HG03025 (cell line): ENCODE measurements at regions not wholly inside any gene's neighbourhood (a gene's known extent, or its start where the extent isn't known, plus 50 kb on each side); places are given as distances from the start of the nearest gene placed in this dataset.
"Not testable (repeated sequence)": the region's sequence is repeated elsewhere in the genome, so short reads cannot be mapped to it uniquely, and the experiment has no call there.

ENCODE experiments used
- ATAC-seq: cut with Tn5 transposase; IDR thresholded peaks from one replicate; pipeline ENCODE4 v1.9.1; 2021; ENCODE audit warnings: mild to moderate bottlenecking, moderate library complexity; ENCODE audit not compliant: unreplicated experiment, low FRiP score

DNA sequence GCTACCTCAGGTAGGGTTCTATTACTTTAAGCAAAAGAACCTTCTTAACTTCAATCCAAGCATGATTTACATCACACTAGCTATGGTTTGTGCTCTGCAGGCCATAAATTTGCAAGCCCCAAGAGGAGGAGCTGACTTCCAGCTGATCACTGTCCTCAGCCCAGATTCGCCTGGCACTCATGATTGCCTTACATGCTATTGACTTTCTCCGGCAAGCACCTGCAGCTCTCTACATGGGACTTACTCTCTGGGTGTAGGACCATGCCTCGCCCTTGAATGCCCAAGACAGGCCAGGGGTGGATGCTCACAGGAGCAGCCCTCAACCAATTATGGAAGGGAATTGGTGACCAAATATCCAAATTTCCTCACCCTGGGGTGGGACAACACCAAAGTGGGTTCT lies 99.8 kb downstream of the ESM1 start:
- no peak for ATAC-seq

DNA sequence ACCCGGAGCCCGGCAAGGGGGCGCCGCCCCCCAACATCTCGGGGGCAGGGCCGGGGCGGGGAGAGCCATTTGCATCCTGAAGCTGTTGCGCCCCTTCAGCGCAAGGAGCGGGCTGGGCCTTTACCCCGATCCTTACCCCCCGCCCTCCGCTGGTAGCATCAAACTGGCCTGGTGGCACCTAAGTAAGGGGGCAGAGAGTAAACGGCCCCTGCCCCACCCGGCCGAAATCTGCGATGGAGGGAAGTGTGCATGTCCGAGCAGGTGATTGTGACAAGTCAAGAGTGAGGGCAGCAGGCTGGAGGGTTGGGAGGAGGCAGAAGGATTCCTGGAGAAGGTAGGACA lies 101.2 kb downstream of the ESM1 start:
- no peak for ATAC-seq

DNA sequence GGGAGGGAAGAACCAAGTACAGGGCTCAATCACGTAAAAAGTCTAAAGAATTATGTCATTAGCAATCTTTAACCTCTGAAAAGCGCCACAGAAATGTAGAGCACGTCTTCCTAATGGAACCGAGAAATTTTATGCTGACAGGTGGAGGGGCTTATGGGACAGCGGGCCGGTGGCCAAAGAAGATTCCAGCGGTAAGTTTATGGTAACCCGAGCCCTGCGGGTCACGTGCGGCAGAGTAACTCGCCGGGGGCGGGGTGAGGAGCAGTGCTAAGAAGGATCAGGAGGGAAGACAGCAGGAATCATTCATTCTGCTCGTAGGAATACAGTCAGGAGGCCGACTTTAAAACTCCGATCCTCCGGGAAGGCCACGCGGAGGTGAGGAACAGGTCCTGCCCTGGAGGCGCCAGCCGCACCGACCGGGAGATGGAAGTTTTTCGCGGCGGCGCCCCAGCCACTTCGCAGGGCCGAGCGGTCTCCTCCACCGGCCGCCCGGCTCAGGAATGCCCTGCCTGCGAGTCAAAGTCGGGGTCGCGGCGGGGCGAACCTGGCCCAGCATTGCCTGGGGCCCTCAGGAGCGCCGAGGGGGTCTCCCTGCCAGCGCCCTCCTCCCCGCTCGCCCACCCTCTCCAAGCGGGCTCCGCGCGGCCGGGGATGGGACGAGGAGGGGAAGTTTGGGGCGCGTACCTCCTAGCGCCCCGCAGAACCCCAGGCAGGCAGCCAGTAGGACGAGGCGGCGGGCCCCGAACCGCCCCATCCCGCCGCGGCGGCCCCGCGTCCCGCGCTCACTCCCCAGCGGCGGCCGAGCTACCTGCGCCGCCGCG lies 101.8 kb downstream of the ESM1 start:
- no peak for ATAC-seq

DNA sequence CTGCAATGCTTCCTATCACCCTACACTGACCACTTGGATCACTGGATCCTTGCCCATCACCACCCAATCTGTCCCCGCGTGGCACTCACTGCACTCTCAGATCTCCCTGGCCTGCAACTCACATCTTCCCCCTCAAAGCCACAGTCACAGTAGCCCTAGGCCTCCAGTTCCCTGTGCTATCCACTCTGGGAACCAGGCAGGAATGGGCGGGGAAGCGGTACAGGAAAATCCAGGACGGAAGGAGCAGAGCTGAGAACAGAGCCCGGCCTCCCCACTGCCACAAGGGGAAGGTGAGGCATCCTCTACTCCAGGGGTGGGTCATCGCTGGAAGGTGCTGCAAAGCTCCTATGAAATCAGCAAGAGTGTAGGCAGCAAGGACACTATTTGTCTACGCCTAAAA lies 102.6 kb downstream of the ESM1 start:
- ATAC-seq, result no peak

DNA sequence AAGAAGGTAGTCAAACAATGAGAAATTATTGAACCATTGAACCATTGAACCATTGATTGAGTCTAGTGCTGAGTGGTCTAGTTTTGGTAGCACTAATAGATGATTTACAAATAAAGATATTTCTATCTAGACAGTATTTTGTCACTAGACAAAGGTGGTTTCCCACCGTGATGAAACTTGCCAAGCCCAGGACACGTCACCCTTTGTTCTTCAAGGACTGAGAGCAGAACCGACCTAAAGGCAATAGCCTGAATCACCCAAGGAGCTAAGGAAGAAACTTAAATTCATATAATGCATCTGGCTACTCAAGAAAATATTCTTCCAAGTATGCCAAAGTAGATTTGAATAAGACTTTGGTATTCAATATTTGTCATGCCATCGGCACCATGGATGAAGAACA lies 103.3 kb downstream of the ESM1 start:
- no peak for ATAC-seq

DNA sequence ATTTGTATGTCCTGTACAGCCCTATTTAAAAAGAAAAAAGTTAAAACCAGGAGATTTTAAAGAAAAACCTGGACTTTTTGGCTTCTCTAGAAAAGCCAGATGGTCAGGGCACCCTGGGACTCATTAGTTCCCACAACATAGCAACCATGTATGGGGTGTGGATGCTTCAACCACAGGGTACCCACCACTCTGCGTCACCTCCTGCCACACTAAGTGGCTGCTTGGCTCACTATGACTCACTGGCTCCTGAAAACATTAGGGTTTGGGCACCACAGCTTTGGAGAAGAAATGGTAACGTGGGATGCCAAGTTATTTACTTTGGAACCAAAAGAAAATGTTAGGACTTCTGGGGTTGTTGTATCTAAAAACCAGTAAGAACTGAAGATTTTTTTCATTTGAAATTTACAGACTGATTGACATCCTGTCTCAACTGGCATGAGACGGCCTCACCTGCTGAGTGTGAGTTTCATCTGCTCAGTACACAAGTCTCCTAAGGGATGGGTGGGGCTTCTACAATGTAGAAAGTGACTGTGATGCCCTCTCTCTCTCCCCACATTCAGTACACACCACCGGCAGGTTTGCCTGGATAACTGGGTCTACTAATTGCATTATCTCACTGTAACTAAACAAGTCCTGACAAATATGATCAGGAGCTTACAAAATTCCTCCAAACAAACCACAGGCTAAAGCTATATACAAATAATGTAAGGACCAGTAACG lies 103.9 kb downstream of the ESM1 start:
- ATAC-seq, result no peak

DNA sequence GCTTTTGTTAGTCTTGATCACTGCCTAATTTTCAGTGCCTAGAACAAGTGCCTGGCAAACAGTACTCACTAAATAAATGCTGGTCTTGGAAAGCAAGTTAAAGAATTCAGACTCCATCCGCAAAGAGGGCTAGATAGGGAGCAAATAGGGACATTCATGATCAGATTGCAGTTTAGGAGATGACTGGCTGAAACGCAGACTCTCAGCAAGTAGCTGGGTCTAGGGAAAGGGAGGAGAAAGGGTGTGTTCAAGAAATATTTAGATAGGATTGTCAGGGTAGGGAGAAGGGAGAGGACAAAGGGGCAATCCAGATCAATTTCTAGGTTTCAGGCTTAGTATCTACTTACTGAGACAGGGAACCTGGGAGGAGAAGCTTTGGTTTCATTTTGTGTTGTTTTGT lies 108.4 kb downstream of the ESM1 start:
- ATAC-seq, result no peak

DNA sequence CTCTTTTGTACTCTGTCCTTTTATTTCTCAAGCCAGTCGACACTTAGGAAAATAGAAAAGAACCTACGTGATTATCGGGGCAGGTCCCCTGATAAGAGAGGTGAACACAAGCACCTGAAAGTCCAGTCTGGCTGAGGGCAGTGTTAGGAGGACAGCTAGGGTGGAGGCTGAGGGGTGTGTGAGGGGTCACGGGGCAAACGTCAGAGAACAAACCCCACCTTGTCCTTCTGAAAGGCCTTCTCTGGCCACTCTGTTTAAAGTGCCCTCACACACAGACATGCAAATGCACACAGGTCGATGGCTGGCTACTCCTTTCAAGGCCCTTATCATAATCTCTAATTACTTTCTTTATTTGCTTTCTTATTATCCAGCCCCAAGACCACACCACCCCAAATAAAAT lies 108.8 kb downstream of the ESM1 start:
- no peak for ATAC-seq

DNA sequence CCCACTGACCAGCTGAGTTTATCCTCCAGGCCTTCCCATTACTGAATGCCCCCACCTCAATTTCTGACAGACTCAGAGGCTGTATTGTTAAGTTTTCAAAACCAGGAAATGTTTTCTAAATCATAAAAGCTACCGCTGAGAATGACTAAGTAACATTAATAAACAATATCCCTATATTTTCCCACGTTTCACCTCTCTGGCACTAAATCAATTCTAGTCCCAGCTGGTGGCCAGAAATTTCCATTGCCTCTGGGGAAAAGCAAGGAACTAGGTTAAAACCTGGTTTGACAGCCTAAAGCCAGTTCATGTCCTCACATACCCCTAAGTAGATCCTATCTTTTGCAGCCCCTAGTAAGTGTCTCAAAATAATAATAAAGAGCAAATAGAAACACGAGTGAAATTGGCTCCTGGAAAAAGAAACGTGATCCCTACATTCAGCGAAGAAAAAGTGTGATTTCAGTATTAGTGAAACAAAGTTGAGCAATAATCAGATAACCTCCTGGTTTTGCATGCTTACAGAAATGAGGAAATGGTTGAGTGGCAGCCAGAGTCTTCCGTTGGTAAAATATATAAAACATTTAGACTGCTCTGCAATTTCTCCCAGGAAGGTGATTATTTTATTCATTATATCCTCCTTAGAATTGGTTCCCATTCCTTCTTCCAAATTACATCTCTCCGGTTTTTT lies 110.9 kb downstream of the ESM1 start:
- no peak for ATAC-seq

DNA sequence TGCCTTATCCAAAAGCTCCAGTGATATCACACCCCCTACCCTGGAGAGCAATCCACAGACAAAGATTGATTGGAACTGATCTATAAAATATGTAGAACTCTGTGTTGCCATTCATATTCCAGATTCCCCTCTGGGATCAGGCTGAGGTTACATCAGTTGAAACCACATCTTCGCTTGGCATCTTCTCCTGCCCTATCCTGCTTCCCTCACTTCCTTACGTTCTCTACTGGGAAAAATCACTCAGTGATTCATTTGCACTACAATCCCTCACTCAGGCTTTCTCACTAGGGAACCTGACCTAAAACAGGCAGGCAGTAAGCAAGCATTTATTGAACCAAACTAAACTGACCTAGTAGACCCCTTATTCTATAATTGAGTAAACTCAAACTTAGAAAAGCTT lies 111.7 kb downstream of the ESM1 start:
- no peak for ATAC-seq

DNA sequence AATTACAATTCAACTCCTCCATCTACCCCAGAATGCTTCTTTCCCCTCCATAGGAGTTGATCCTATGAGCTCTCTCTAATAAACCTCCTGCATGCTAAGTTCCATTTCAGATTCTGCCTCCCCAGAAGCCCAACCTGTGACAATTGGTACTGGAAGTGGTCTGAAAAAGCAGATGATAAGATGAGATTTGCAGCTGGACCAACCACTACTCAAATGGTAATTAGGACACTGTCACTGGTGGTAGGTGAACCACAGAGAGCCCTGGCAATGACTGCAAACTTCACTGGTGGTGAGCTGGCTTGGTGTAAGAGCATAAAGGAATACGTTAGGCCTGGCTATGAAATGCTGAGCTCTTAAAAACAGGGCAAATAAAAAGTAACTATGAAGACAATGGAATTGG lies 112.6 kb downstream of the ESM1 start:
- ATAC-seq, result no peak

DNA sequence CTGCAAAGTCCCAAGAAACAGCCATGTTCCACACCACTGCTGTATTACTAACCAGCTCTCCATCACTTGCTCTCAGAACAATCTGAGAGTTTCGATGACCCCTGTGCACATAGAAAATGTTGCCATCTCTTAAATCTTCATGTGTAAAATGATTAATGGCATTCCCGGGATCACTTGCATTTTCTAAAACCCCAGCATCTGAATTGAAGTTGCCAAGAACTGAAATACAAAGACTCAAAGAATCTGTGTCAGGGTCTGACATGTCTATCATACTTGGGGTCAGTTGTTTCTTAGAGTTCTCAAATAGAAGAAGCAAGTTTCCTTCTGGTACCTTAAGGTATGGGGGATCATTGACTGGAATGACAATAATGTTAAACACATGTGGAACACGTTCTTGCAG lies 115.1 kb downstream of the ESM1 start:
- no peak for ATAC-seq

DNA sequence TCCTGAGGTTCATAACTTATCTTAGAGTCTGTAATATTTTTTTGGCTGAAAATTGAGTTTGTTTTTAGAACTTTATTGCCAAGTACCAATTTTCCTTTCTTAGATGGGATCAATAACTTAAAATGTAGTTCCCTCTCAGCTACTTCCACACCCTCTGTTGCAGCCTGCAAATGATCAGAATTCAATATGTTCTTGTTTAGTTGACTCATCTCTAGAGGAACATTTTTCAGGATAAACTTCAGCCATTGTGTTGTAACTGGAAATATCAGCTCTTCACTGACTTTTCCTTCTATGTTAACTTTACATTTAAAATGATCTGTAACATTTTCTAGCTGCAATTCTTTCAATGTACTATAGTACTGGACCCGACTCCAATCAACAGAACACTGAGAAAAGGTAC lies 115.7 kb downstream of the ESM1 start:
- no peak for ATAC-seq

DNA sequence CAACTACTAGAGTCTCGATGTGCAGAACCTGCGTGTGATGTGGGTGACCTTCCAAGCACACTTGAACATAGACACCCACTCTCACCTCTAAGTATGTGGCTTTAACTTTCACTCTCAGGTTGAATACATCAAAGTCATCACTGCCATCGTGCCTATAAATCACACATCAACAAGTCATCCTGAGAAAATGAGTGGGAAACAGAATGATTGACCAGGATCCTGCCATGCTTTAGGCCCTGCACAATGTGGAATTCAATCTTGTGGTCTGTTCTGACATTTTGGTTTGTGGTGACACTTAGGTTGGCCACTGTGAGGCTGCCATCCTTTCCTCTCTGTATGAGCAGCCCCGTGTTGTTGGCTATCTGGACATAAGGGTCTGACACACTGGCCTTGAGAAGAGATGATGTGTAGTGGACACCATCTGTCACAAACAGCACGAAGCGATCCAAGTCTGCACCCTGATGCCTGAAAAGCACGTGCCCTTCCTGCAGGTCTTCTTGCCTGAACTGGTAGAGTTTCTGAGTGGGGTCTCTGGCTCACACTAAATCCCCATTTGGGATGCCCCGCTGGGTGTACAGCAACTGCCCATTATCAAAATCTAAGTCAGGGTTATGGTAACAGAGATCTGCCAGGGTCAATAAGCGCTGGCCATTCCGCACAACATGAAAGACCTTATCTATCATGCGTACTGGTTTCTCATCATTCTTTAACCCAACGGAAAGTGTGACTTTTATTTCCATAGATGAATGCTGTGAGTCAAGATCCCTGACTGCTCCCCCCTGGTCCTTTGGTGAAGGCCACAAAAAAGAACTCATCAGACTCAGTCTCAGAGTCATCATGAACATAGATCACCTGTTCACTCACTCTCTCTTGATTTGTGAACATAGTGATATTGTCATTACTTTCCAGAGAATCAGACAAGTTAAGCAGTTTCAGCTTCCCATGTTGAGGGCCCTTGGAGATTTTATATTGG lies 116.6 kb downstream of the ESM1 start:
- no peak for ATAC-seq

DNA sequence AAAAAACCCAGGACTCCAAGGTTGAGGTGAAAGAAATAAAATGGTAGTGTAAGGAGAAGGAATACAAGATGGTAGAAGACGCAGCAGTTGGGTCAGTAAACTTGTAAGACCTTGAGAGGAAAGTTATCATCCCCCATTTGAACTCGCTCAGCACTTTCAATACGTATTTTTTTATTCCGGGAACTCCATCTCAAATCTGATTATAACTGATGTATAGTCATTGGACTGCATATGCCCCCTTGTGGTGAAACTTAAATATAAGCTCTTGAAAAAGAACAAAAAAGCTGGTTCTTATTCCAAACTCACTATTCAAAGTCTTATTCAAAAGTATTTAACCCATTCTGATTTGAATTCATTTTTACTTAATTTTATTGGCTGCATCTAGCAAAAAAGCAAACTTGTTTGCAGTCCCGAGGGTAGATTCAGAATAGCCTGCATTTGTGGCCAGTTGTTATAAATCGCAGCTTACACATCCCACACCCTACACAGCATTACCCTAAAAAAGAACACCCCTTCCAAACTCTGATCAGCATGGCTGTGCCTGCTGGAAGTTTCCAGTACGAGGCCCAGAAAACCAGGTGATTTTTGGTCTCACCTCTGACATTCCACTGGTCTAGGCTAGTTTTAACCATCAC lies 118.0 kb downstream of the ESM1 start:
- no peak for ATAC-seq

DNA sequence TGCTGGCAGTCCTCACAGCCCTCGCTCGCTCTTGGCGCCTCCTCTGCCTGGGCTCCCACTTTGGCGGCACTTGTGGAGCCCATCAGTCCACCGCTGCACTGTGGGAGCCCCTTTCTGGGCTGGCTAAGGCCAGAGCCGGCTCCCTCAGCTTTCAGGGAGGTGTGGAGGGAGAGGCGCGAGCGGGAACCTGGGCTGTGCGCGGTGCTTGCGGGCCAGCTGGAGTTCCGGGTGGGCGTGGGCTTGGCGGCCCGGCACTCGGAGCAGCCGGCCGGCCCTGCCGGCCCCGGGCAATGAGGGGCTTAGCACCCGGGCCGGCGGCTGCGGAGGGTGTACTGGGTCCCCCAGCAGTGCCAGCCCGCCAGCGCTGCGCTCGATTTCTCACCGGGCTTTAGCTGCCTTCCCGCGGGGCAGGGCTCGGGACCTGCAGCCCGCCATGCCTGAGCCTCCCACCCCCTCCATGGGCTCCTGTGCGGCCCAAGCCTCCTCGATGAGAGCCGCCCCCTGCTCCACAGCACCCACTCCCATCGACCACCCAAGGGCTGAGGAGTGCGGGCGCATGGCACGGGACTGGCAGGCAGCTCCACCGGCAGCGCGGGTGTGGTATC lies 120.4 kb downstream of the ESM1 start:
- ATAC-seq, result not testable (repeated sequence)

DNA sequence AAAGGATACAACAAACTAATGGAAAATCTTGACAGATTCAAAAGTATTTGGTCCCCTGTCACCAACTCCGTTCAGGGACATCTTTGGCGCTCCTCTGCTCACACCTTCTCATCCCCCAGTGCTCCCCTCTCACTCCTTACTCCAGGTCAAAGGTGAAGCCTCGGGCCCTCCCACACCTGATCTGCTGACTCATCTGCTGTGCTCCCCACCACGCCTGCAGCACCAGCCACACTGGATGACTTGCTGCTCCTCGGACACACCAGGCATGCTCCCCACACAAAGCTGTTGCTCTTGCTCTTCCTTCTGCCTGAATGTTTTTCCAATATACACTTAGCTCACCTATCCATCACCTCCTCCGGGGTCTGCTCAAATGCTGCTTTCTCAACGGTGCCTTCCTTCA lies 123.4 kb downstream of the ESM1 start:
- ATAC-seq, result no peak

DNA sequence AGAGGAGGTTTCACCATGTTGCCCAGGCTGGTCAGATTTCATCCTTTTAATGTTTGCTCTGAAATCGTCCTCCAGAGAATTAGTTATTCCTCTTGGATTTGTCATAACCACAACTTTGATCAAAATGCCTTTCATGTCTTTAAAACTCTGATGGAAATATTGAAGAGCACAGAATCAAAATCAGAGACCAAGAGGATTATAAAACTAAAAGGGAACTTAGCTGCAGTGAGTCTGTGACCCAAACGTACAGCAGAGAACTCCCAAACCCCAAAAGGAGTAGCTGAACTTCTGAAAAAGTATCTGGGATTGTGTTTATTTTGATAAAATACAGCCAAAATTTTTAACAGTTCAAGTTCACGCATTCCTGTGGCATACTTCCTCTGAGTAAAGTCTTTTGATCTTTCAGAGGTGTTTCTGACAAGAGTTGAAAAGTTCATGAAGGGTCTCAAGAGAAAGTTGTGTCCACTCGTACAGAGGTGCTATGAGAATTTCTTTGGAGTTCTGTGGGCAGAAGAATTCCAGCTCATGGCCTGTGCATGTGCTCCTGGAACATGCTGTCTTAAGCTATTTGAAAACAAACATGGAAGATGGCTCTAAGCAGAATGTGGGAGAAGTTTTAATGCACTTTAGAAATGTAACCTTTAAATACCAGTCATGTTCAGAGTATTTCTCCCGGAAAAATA lies 124.0 kb downstream of the ESM1 start:
- no peak for ATAC-seq

DNA sequence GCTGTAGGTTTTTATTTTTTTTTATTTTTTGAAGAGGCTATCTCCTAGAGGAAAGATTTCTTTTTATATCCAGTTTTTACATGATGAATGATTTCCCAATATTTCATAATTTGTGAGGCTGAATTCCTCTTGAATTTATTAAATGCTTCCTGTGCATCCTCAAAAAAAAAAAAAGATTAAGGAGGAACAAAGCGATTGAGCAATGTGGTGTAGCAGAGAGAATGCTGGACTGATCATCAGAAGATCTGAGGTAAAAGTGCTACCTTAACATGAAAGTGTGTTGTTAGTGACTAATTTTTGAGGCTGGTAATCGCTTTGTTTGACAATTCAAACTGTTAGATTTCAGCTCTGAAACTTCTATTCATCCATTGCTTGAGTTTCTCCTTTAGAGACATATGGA lies 125.1 kb downstream of the ESM1 start:
- ATAC-seq, result no peak
